H1 (cell line): ENCODE measurements at regions not wholly inside any gene's neighbourhood (a gene's known extent, or its start where the extent isn't known, plus 50 kb on each side); places are given as distances from the start of the nearest gene placed in this dataset.

Experiments used
- ATF3 ChIP-seq: IDR thresholded peaks from 2 replicates; pipeline ENCODE4 v1.6.1; 2011; ENCODE audit warnings: low read depth, mild to moderate bottlenecking, low read length; ENCODE audit not compliant: insufficient read depth
- CHD2 ChIP-seq: IDR thresholded peaks from 2 replicates; pipeline ENCODE4 v1.6.1; 2012; ENCODE audit warnings: low read length, improper control_type of control experiment
- CREB1 ChIP-seq: IDR thresholded peaks from 2 replicates; pipeline ENCODE4 v1.6.1; 2012; ENCODE audit warnings: inconsistent platforms
- CTCF ChIP-seq, 3 experiments: IDR thresholded peaks; 1 replicate in 2 of 3; 2 replicates in 1 of 3; pipeline versions ENCODE4 v1.5.1 to v1.6.1; 2011; ENCODE audit warnings: low read length in 3 of 3, mild to moderate bottlenecking in 3 of 3, inconsistent platforms in 2 of 3, low read depth in 1 of 3, moderate library complexity in 1 of 3; ENCODE audit not compliant: insufficient read depth in 1 of 3; ENCODE audit errors: control extremely low read depth in 1 of 3
- GTF2F1 ChIP-seq: IDR thresholded peaks from 2 replicates; pipeline ENCODE4 v1.6.1; 2012; ENCODE audit warnings: low read depth, low read length, improper control_type of control experiment, borderline replicate concordance
- HDAC2 ChIP-seq, 2 experiments: fragments of 300-600 bp in 1 of 2; sonication (generic) in 1 of 2; IDR thresholded peaks; 2 replicates each; pipeline ENCODE4 v1.6.1; 2011 to 2012; ENCODE audit warnings: low read depth in 2 of 2, low read length in 2 of 2, mild to moderate bottlenecking in 2 of 2, moderate library complexity in 2 of 2, borderline replicate concordance in 1 of 2, inconsistent platforms in 1 of 2
- MAX ChIP-seq: IDR thresholded peaks from 2 replicates; pipeline ENCODE4 v1.6.1; 2012; ENCODE audit warnings: inconsistent platforms
- POLR2A ChIP-seq, 2 experiments: IDR thresholded peaks; 1 replicate in 1 of 2; 2 replicates in 1 of 2; pipeline ENCODE4 v1.6.1; 2011; ENCODE audit warnings: low read depth in 2 of 2, low read length in 2 of 2, mild to moderate bottlenecking in 2 of 2; ENCODE audit errors: control extremely low read depth in 1 of 2
- POLR2AphosphoS5 ChIP-seq: IDR thresholded peaks from 2 replicates; pipeline ENCODE4 v1.6.1; 2011; ENCODE audit warnings: low read depth, low read length
- TAF1 ChIP-seq: IDR thresholded peaks from 2 replicates; pipeline ENCODE4 v1.6.1; 2011; ENCODE audit warnings: mild to moderate bottlenecking, low read depth, low read length

- TF ChIP-seq HDAC2 (IDR thresholded peaks at IDR 0.05; ENCODE audit: borderline replicate concordance in 1 of 2, low read depth in 2 of 2, low read length in 2 of 2): no peak
- TF ChIP-seq CTCF (IDR thresholded peaks at IDR 0.05; ENCODE audit: control extremely low read depth in 1 of 3, insufficient read depth in 1 of 3, low read depth in 1 of 3, low read length in 3 of 3): no peak
- no peak for TF ChIP-seq ATF3
- no peak for TF ChIP-seq GTF2F1
- TF ChIP-seq CREB1: no peak
- TF ChIP-seq POLR2AphosphoS5: no peak
- no peak for TF ChIP-seq TAF1
- no peak for TF ChIP-seq MAX
- TF ChIP-seq POLR2A (IDR thresholded peaks at IDR 0.05; ENCODE audit: control extremely low read depth in 1 of 2, low read depth in 2 of 2, low read length in 2 of 2): no peak
- TF ChIP-seq CHD2: no peak
Measured at GRCh38 chr5:174832025-174832424, 107.6 kb downstream of the MSX2 start.
